Activated CD4-positive, alpha-beta T cell treated with anti-CD3 and anti-CD28 coated beads, Interleukin-2, amount 50 U/mL, for 24 hours (primary cell): ENCODE measurements at regions not wholly inside any gene's neighbourhood (a gene's known extent, or its start where the extent isn't known, plus 50 kb on each side); places are given as distances from the start of the nearest gene placed in this dataset.

Source experiments
- DNase-seq, 2 donors: peaks; one replicate each; pipeline ENCODE4 v3.0.0-alpha.2; 2020; ENCODE audit warnings: low read depth in 1 of 2, low spot score in 1 of 2

GRCh38 chr1:184141361-184141880 lies 89.9 kb downstream of the TSEN15 start:
- no peak for DNase-seq

- DNase-seq = no peak
Measured at GRCh38 chr1:184143449-184143848, 91.9 kb downstream of the TSEN15 start.

- no peak for DNase-seq
Measured at GRCh38 chr1:184145083-184145482, 93.6 kb downstream of the TSEN15 start.

GRCh38 chr1:184146202-184146601 lies 94.7 kb downstream of the TSEN15 start:
- DNase-seq = no peak

GRCh38 chr1:184150776-184151531 lies 99.4 kb downstream of the TSEN15 start:
- no peak for DNase-seq

GRCh38 chr1:184152434-184152898 lies 100.9 kb downstream of the TSEN15 start:
- no peak for DNase-seq

- DNase-seq = no peak
Measured at GRCh38 chr1:184152974-184153373, 101.4 kb downstream of the TSEN15 start.

- DNase-seq = no peak
Measured at GRCh38 chr1:184153731-184154130, 102.2 kb downstream of the TSEN15 start.

- no peak for DNase-seq
Measured at GRCh38 chr1:184156521-184157393, 105.2 kb downstream of the TSEN15 start.

GRCh38 chr1:184157394-184157742 lies 105.8 kb downstream of the TSEN15 start:
- no peak for DNase-seq

- no peak for DNase-seq
Measured at GRCh38 chr1:184158896-184159681, 107.6 kb downstream of the TSEN15 start.

- DNase-seq = peak in 1 of 2 donors; percentile 31
Measured at GRCh38 chr1:184160236-184160635, 108.7 kb downstream of the TSEN15 start.

GRCh38 chr1:184161071-184161698 lies 109.7 kb downstream of the TSEN15 start:
- peak in 1 of 2 donors; percentile 26 for DNase-seq

GRCh38 chr1:184162281-184162680 lies 110.8 kb downstream of the TSEN15 start:
- DNase-seq = no peak

- DNase-seq = no peak
Measured at GRCh38 chr1:184163674-184164465, 112.3 kb downstream of the TSEN15 start.

GRCh38 chr1:184164536-184164935 lies 113.0 kb downstream of the TSEN15 start:
- DNase-seq = no peak

- no peak for DNase-seq
Measured at GRCh38 chr1:184166485-184166884, 115.0 kb downstream of the TSEN15 start.

GRCh38 chr1:184167352-184167751 lies 115.8 kb downstream of the TSEN15 start:
- no peak for DNase-seq

- no peak for DNase-seq
Measured at GRCh38 chr1:184170719-184171118, 119.2 kb downstream of the TSEN15 start.

- DNase-seq = no peak
Measured at GRCh38 chr1:184176058-184176457, 124.5 kb downstream of the TSEN15 start.
